GM04503 (cell line): ENCODE measurements at regions not wholly inside any gene's neighbourhood (a gene's known extent, or its start where the extent isn't known, plus 50 kb on each side); places are given as distances from the start of the nearest gene placed in this dataset.
"Not testable (repeated sequence)": the region's sequence is repeated elsewhere in the genome, so short reads cannot be mapped to it uniquely, and the experiment has no call there.

Experiments
- DNase-seq: peaks from one replicate; pipeline ENCODE4 v3.0.0-alpha.2; 2012; ENCODE audit warnings: low read depth

- not testable (repeated sequence) for DNase-seq
These were observed 92.0 kb upstream of the TMTC4 start for GRCh38 chr13:100766570-100766969.

GRCh38 chr13:100764937-100765336 lies 90.3 kb upstream of the TMTC4 start:
- DNase-seq: no peak

- not testable (repeated sequence) for DNase-seq
These were observed 87.5 kb upstream of the TMTC4 start for GRCh38 chr13:100762126-100762525.

- DNase-seq: no peak
These were observed 81.3 kb upstream of the TMTC4 start for GRCh38 chr13:100755891-100756290.

GRCh38 chr13:100754459-100754858 lies 79.9 kb upstream of the TMTC4 start:
- no peak for DNase-seq

GRCh38 chr13:100753376-100753775 lies 78.8 kb upstream of the TMTC4 start:
- DNase-seq: no peak

GRCh38 chr13:100751826-100752225 lies 77.2 kb upstream of the TMTC4 start:
- DNase-seq: no peak

GRCh38 chr13:100746953-100747683 lies 72.5 kb upstream of the TMTC4 start:
- no peak for DNase-seq

GRCh38 chr13:100738176-100738855 lies 63.7 kb upstream of the TMTC4 start:
- DNase-seq: no peak

GRCh38 chr13:100735494-100735893 lies 60.9 kb upstream of the TMTC4 start:
- DNase-seq: no peak

- no peak for DNase-seq
These were observed 59.7 kb upstream of the TMTC4 start for GRCh38 chr13:100734194-100734720.

- no peak for DNase-seq
These were observed 58.7 kb upstream of the TMTC4 start for GRCh38 chr13:100733261-100733660.

GRCh38 chr13:100728201-100728600 lies 53.6 kb upstream of the TMTC4 start:
- no peak for DNase-seq

- no peak for DNase-seq
These were observed 50.9 kb upstream of the TMTC4 start for GRCh38 chr13:100725472-100725871.

GRCh38 chr13:100724568-100724967 lies 50.0 kb upstream of the TMTC4 start:
- DNase-seq: no peak
